ENCODE measurements at regions not wholly inside any gene's neighbourhood (a gene's known extent, or its start where the extent isn't known, plus 50 kb on each side); places are given as distances from the start of the nearest gene placed in this dataset.
"Not testable (repeated sequence)": the region's sequence is repeated elsewhere in the genome, so short reads cannot be mapped to it uniquely, and the experiment has no call there.

- no peak for DNase-seq (ENCODE audit: extremely low read depth, insufficient read length)
- TF ChIP-seq, protein P1, sequence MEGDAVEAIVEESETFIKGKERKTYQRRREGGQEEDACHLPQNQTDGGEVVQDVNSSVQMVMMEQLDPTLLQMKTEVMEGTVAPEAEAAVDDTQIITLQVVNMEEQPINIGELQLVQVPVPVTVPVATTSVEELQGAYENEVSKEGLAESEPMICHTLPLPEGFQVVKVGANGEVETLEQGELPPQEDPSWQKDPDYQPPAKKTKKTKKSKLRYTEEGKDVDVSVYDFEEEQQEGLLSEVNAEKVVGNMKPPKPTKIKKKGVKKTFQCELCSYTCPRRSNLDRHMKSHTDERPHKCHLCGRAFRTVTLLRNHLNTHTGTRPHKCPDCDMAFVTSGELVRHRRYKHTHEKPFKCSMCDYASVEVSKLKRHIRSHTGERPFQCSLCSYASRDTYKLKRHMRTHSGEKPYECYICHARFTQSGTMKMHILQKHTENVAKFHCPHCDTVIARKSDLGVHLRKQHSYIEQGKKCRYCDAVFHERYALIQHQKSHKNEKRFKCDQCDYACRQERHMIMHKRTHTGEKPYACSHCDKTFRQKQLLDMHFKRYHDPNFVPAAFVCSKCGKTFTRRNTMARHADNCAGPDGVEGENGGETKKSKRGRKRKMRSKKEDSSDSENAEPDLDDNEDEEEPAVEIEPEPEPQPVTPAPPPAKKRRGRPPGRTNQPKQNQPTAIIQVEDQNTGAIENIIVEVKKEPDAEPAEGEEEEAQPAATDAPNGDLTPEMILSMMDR (IDR thresholded peaks at IDR 0.05; ENCODE audit: insufficient read depth, low read length, poor library complexity, severe bottlenecking), result no peak
- Histone ChIP-seq H3K27me3 (replicated peaks; ENCODE audit: control insufficient read depth, insufficient read depth, low read length) (no peaks in the 10 kb centered on the region), H3K36me3 (ENCODE audit: control insufficient read depth, insufficient read depth, low read length) (no peaks in the 10 kb centered on the region), H3K4me3 (replicated peaks; ENCODE audit: low read depth, low read length) (no peak overlapping the region)
Observed at GRCh38 chr4:64712590-64712989, 303.3 kb upstream of the TECRL start.

DNA sequence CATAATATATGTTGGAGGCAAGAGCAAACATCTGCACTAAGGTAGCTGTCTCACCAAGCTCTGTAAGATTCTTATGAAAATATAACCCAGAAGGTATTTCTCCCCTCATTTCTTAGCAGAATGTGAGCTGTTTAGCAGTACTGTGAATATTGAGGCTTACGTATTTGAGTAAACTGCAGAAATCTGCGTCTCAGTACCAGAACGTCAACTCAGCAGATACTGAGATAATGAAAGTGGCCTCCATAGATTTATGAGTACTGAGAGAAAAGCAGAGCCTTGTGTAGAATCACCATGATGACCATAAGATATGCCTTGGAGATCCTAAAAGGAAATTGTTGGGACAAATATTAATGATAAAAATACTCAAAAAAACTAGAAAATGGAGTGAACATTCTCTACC is 296.7 kb upstream of the TECRL start:
- TF ChIP-seq, protein P1 (IDR thresholded peaks at IDR 0.05; ENCODE audit: insufficient read depth, low read length, poor library complexity, severe bottlenecking), result no peak
- no peak for DNase-seq (ENCODE audit: extremely low read depth, insufficient read length)
- Histone ChIP-seq H3K27me3 (replicated peaks; ENCODE audit: control insufficient read depth, insufficient read depth, low read length) (no peaks in the 10 kb centered on the region), H3K4me3 (replicated peaks; ENCODE audit: low read depth, low read length) (no peak overlapping the region), H3K36me3 (ENCODE audit: control insufficient read depth, insufficient read depth, low read length) (no peaks in the 10 kb centered on the region)

- no peaks in the 10 kb centered on the region for H3K27me3 ChIP-seq (replicated peaks; ENCODE audit: control insufficient read depth, insufficient read depth, low read length)
- TF ChIP-seq, protein P1 (IDR thresholded peaks at IDR 0.05; ENCODE audit: insufficient read depth, low read length, poor library complexity, severe bottlenecking), result no peak
Observed at GRCh38 chr4:64698171-64698570, 288.9 kb upstream of the TECRL start.

DNA sequence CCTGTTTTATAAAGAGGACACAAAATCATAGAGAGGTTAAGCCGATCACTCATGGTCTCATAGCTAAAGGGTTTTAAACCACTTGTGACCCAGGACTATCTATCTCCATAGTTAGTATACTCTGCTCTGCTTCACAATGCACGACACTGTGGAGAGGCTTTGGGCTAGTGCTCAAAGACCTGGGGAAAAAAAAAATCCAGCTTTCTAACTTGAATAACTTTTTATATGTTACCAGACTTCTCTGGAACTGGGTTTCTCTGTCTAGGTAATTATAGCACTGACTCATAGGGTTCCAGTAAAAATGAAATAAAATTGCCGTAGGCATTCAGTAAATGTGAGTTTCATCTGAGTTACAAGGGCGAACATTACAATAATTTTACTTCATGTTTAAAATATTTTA is 273.7 kb upstream of the TECRL start:
- TF ChIP-seq, protein P1 (IDR thresholded peaks at IDR 0.05; ENCODE audit: insufficient read depth, low read length, poor library complexity, severe bottlenecking), result no peak
- Histone ChIP-seq H3K4me3 (replicated peaks; ENCODE audit: low read depth, low read length) (no peak overlapping the region), H3K27me3 (replicated peaks; ENCODE audit: control insufficient read depth, insufficient read depth, low read length) (no peaks in the 10 kb centered on the region), H3K36me3 (ENCODE audit: control insufficient read depth, insufficient read depth, low read length) (no peaks in the 10 kb centered on the region)
- DNase-seq (ENCODE audit: extremely low read depth, insufficient read length), result no peak

More at GRCh38 chr4:64698171-64698570, 288.9 kb upstream of the TECRL start:
- no peak overlapping the region for H3K4me3 ChIP-seq (replicated peaks; ENCODE audit: low read depth, low read length)
- H3K36me3 ChIP-seq (ENCODE audit: control insufficient read depth, insufficient read depth, low read length), result no peaks in the 10 kb centered on the region
- no peak for DNase-seq (ENCODE audit: extremely low read depth, insufficient read length)

DNA sequence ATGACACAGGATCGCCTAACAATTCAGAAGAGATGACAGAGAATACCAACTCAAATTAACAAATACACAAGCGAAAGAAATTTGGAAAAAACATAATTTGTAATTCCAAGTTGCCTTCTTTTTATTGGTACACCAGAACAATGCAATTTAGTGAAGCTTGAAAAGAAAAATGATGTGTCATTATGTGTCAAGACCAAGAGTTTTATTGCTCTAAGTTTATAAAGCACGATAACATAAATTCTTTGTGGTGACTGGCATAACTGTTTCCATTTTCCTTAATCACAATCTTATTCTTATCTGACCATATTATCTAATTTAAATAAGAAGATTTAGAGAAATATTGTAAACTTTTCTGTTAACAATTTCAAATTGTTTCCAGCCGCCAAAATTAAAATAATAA is 273.2 kb upstream of the TECRL start:
- DNase-seq (ENCODE audit: extremely low read depth, insufficient read length), result no peak
- H3K4me3 ChIP-seq (replicated peaks; ENCODE audit: low read depth, low read length), result no peak overlapping the region
- no peaks in the 10 kb centered on the region for H3K36me3 ChIP-seq (ENCODE audit: control insufficient read depth, insufficient read depth, low read length)
- H3K27me3 ChIP-seq (replicated peaks; ENCODE audit: control insufficient read depth, insufficient read depth, low read length), result no peaks in the 10 kb centered on the region
- TF ChIP-seq, protein P1 (IDR thresholded peaks at IDR 0.05; ENCODE audit: insufficient read depth, low read length, poor library complexity, severe bottlenecking), result no peak

- H3K36me3 ChIP-seq (ENCODE audit: control insufficient read depth, insufficient read depth, low read length); DNase-seq (ENCODE audit: extremely low read depth, insufficient read length); H3K4me3 ChIP-seq (replicated peaks; ENCODE audit: low read depth, low read length); H3K27me3 ChIP-seq (replicated peaks; ENCODE audit: control insufficient read depth, insufficient read depth, low read length): not testable (repeated sequence)
Observed at GRCh38 chr4:64673121-64673520, 263.9 kb upstream of the TECRL start.
